IMR-90 (cell line): ENCODE measurements at regions not wholly inside any gene's neighbourhood (a gene's known extent, or its start where the extent isn't known, plus 50 kb on each side); places are given as distances from the start of the nearest gene placed in this dataset.

Experiments
- ATAC-seq: fragments of 200-7000 bp; cut with Tn5 transposase; 2 replicates; pipeline ENCODE4 v1.9.1; 2020; ENCODE audit warnings: low read depth, mild to moderate bottlenecking, moderate library complexity
- BruUV-seq: library from RNA; stranded (reverse); fragments of 400-500 nt; replicated peaks from 2 replicates; lab custom pipeline; 2021; lab: Mats Ljungman, UMichigan
- CTCF ChIA-PET: fragments of 300-600 bp; formaldehyde crosslinking; extraction: SDS; loops from one replicate; lab custom pipeline; 2021; ENCODE audit warnings: antibody characterized with exemption; lab: Yijun Ruan, JAX
- POLR2A ChIA-PET: fragments of 300-600 bp; sonication (Branson Sonifier 250); formaldehyde crosslinking; loops from one replicate; lab custom pipeline; 2022; ENCODE audit warnings: antibody characterized with exemption; ENCODE audit not compliant: unreplicated experiment; lab: Charles Lee
- DNase-seq: peaks from one replicate; pipeline ENCODE4 v3.0.0; 2013
- H2AFZ ChIP-seq: replicated peaks from 2 replicates; pipeline ENCODE3; 2013; ENCODE audit warnings: low read length, mild to moderate bottlenecking; ENCODE audit not compliant: poor library complexity
- H2AK5ac ChIP-seq: 2 replicates; pipeline ENCODE4 v1.6.1; 2013; ENCODE audit warnings: low read depth, low read length, inconsistent platforms
- H2AK9ac ChIP-seq: replicated peaks from 2 replicates; pipeline ENCODE3; 2013; ENCODE audit warnings: mild to moderate bottlenecking, low read depth, low read length, moderate library complexity; ENCODE audit not compliant: poor library complexity
- H2BK120ac ChIP-seq: 2 replicates; pipeline ENCODE4 v1.6.1; 2013; ENCODE audit warnings: low read depth, low read length, inconsistent platforms
- H2BK15ac ChIP-seq: 3 replicates; pipeline ENCODE4 v1.6.1; 2013; ENCODE audit warnings: low read depth, low read length, inconsistent platforms
- H2BK20ac ChIP-seq: 2 replicates; pipeline ENCODE4 v1.6.1; 2013; ENCODE audit warnings: low read depth, mild to moderate bottlenecking, inconsistent platforms, low read length, moderate library complexity
- H2BK5ac ChIP-seq: 2 replicates; pipeline ENCODE4 v1.6.1; 2013; ENCODE audit warnings: mild to moderate bottlenecking, low read depth, low read length, inconsistent platforms; ENCODE audit not compliant: poor library complexity, severe bottlenecking
- H3K14ac ChIP-seq: replicated peaks from 2 replicates; pipeline ENCODE4 v1.6.1; 2013; ENCODE audit warnings: low read depth, low read length, inconsistent platforms
- H3K18ac ChIP-seq: 2 replicates; pipeline ENCODE4 v1.6.1; 2013; ENCODE audit warnings: low read depth, low read length, control low read depth
- H3K23ac ChIP-seq: 2 replicates; pipeline ENCODE4 v1.6.1; 2013; ENCODE audit warnings: low read depth, low read length, inconsistent platforms
- H3K27ac ChIP-seq: 2 replicates; pipeline ENCODE4 v1.5.1; 2013; ENCODE audit warnings: mild to moderate bottlenecking, control low read depth, low read length; ENCODE audit not compliant: insufficient read depth
- H3K27me3 ChIP-seq: 2 replicates; pipeline ENCODE4 v1.6.1; 2013; ENCODE audit warnings: low read length; ENCODE audit not compliant: control insufficient read depth, insufficient read depth
- H3K36me3 ChIP-seq: 2 replicates; pipeline ENCODE4 v1.6.1; 2013; ENCODE audit warnings: low read length, mixed read lengths; ENCODE audit not compliant: control insufficient read depth, insufficient read depth
- H3K4ac ChIP-seq: 2 replicates; pipeline ENCODE4 v1.6.1; 2013; ENCODE audit warnings: low read depth, low read length, inconsistent platforms
- H3K4me1 ChIP-seq: 2 replicates; pipeline ENCODE4 v1.6.1; 2013; ENCODE audit warnings: low read length, mixed read lengths; ENCODE audit not compliant: control insufficient read depth, insufficient read depth
- H3K4me2 ChIP-seq: 2 replicates; pipeline ENCODE4 v1.6.1; 2013; ENCODE audit warnings: low read depth, mild to moderate bottlenecking, control low read depth, low read length, moderate library complexity
- H3K4me3 ChIP-seq: 2 replicates; pipeline ENCODE4 v1.5.1; 2013; ENCODE audit warnings: low read depth, mild to moderate bottlenecking, control low read depth, low read length, moderate library complexity; ENCODE audit not compliant: insufficient read depth
- H3K56ac ChIP-seq: 2 replicates; pipeline ENCODE4 v1.6.1; 2013; ENCODE audit warnings: low read length, inconsistent platforms; ENCODE audit not compliant: insufficient read depth; ENCODE audit errors: extremely low read depth
- H3K79me1 ChIP-seq, 2 experiments: 2 replicates each; pipeline ENCODE4 v1.6.1; 2013; ENCODE audit warnings: low read length in 2 of 2, inconsistent platforms in 1 of 2, low read depth in 1 of 2
- H3K9ac ChIP-seq: 2 replicates; pipeline ENCODE4 v1.6.1; 2013; ENCODE audit warnings: low read depth, low read length, control low read depth
- H3K9me1 ChIP-seq: 2 replicates; pipeline ENCODE4 v1.6.1; 2013; ENCODE audit warnings: low read length, inconsistent platforms; ENCODE audit not compliant: insufficient read depth
- H3K9me3 ChIP-seq: 2 replicates; pipeline ENCODE4 v1.6.1; 2013; ENCODE audit warnings: low read length; ENCODE audit not compliant: control insufficient read depth, insufficient read depth
- H4K20me1 ChIP-seq: 2 replicates; pipeline ENCODE4 v1.6.1; 2013; ENCODE audit warnings: low read length, inconsistent platforms; ENCODE audit not compliant: insufficient read depth
- H4K5ac ChIP-seq: 2 replicates; pipeline ENCODE4 v1.6.1; 2013; ENCODE audit warnings: mild to moderate bottlenecking, low read depth, low read length, control low read depth
- H4K8ac ChIP-seq, 2 experiments: 2 replicates each; pipeline ENCODE4 v1.6.1; 2013; ENCODE audit warnings: low read depth in 2 of 2, low read length in 2 of 2, control low read depth in 1 of 2, inconsistent platforms in 1 of 2
- H4K91ac ChIP-seq: 2 replicates; pipeline ENCODE4 v1.6.1; 2013; ENCODE audit warnings: low read depth, low read length, inconsistent platforms; ENCODE audit not compliant: insufficient read depth
- CEBPB ChIP-seq: IDR thresholded peaks from 2 replicates; pipeline ENCODE4 v1.6.1; 2012; ENCODE audit warnings: low read depth, low read length, improper control_type of control experiment
- WGBS, 2 experiments: methylation state at CpG; one replicate each; pipeline versions ENCODE4 v1.1.5 to v1.1.7; 2013; ENCODE audit warnings: missing lambda C conversion rate in 2 of 2; ENCODE audit not compliant: insufficient read length in 1 of 2; ENCODE audit errors: extremely low coverage in 2 of 2; 5-methylcytosine and 5-hydroxymethylcytosine counted together
- dilution Hi-C: fragments of 300-500 bp; cut with HindIII; formaldehyde crosslinking; loops from one replicate; pipeline ENCODE4 v1.14.3; 2018; ENCODE audit warnings: low sequenced_read_pairs; ENCODE audit not compliant: unreplicated experiment
- in situ Hi-C: fragments of 300-500 bp; cut with MboI; formaldehyde crosslinking; loops from 3 replicates; pipeline ENCODE4 v1.14.3; 2019; ENCODE audit warnings: low sequenced_read_pairs, inconsistent platforms, mixed read lengths
- intact Hi-C: fragments of 100-400 bp; cut with micrococcal nuclease; formaldehyde crosslinking; loops from 2 replicates; pipeline ENCODE4 v1.10.0; 2022

DNA sequence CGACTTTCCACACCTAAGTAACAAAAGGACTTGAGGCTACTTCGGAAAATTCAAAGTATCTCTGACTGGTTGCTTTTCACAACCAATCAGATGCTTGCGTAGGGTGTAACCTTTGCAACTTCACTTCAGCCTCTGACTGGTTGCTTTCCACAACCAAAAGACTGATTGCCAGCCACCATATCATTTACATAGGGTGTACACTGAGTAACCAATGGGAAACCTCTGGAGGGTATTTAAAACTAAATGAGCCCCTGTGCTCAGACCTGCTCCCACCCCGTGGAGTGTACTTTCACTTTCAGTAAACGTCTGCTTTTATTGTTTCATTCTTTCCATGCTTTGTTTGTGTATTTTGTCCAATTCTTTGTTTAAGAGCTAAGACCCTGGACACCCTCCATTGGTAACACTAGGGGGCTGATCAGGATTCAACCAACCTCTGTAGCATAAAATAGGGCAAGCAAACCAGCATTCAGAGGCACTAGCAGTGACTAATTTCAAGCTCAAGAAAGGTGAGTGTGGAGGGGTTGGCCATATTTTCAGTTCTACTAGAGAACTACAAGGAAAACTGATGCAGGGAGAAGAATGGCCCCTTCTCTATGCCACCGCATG lies 390.8 kb downstream of the POM121L12 start:
- H3K9me1 ChIP-seq, result no peaks in the 10 kb centered on the region
- H3K56ac ChIP-seq, result no peak overlapping the region
- H2BK120ac ChIP-seq, result no peak overlapping the region
- no peaks in the 10 kb centered on the region for H3K27me3 ChIP-seq
- no peak overlapping the region for H3K23ac ChIP-seq
- H2BK20ac ChIP-seq, result no peak overlapping the region
- H3K4me2 ChIP-seq, result no peak overlapping the region
- H4K91ac ChIP-seq, result no peak overlapping the region
- H2AK9ac ChIP-seq, result no peak overlapping the region
- ChIA-PET POLR2A (no interaction called here), CTCF (no interaction called here)
- no peak overlapping the region for H4K8ac ChIP-seq
- H2BK15ac ChIP-seq, result no peak overlapping the region
- no TSS peak for BruUV-seq
- in situ Hi-C loops (no loop called here), intact Hi-C loops (no loop called here), dilution Hi-C loops (no loop called here)
- no peak for TF ChIP-seq CEBPB
- H2BK5ac ChIP-seq, result no peak overlapping the region
- ATAC-seq (no peak), DNase-seq (no peak)
- no peak overlapping the region for H3K9ac ChIP-seq
- H3K36me3 ChIP-seq, result no peaks in the 10 kb centered on the region
- H2AFZ ChIP-seq, result no peak overlapping the region
- H2AK5ac ChIP-seq, result no peak overlapping the region
- no peaks in the 10 kb centered on the region for H4K20me1 ChIP-seq
- H4K5ac ChIP-seq, result no peak overlapping the region
- peaks cover 12% of the 10 kb centered on the region for H3K9me3 ChIP-seq
- no peaks in the 10 kb centered on the region for H3K79me1 ChIP-seq
- H3K18ac ChIP-seq, result no peak overlapping the region
- no peak overlapping the region for H3K4ac ChIP-seq
- no peak overlapping the region for H3K27ac ChIP-seq
- no CpG with 5 or more reads among the region's 6 CpGs for WGBS, 2 experiments
- H3K14ac ChIP-seq, result no peak overlapping the region
- no peak overlapping the region for H3K4me3 ChIP-seq
- H3K4me1 ChIP-seq, result no peaks in the 10 kb centered on the region
